ENCODE measurements at regions not wholly inside any gene's neighbourhood (a gene's known extent, or its start where the extent isn't known, plus 50 kb on each side); places are given as distances from the start of the nearest gene placed in this dataset.

GRCh38 chr2:216808805-216809425 lies 50.9 kb downstream of the TNP1 start:
- DNase-seq (ENCODE audit: low read depth, low spot score): no peak
- H3K9me3 ChIP-seq (ENCODE audit: low read depth, low read length): no peaks in the 10 kb centered on the region
- TF ChIP-seq EZH2 (IDR thresholded peaks at IDR 0.05) (no peak), FOXP2 (optimal IDR thresholded peaks at IDR 0.05; ENCODE audit: control extremely low read depth, extremely low read length, insufficient read depth) (no peak), POLR2AphosphoS5 (IDR thresholded peaks at IDR 0.05; ENCODE audit: borderline replicate concordance, low read depth, low read length) (no peak)
- no peak overlapping the region for H3K4me3 ChIP-seq
- no peaks in the 10 kb centered on the region for H3K36me3 ChIP-seq (ENCODE audit: insufficient read depth, low read length)
- H3K9ac ChIP-seq (ENCODE audit: insufficient read length): no peak overlapping the region
- H3K27ac ChIP-seq: no peak overlapping the region

- H3K4me3 ChIP-seq: no peak overlapping the region
- TF ChIP-seq FOXP2 (optimal IDR thresholded peaks at IDR 0.05; ENCODE audit: control extremely low read depth, extremely low read length, insufficient read depth) (no peak), EZH2 (IDR thresholded peaks at IDR 0.05) (no peak), POLR2AphosphoS5 (IDR thresholded peaks at IDR 0.05; ENCODE audit: borderline replicate concordance, low read depth, low read length) (no peak)
- no peak for DNase-seq (ENCODE audit: low read depth, low spot score)
- H3K9me3 ChIP-seq (ENCODE audit: low read depth, low read length): no peaks in the 10 kb centered on the region
- no peak overlapping the region for H3K9ac ChIP-seq (ENCODE audit: insufficient read length)
- H3K27ac ChIP-seq: no peak overlapping the region
- no peaks in the 10 kb centered on the region for H3K36me3 ChIP-seq (ENCODE audit: insufficient read depth, low read length)
These were observed 52.0 kb downstream of the TNP1 start for GRCh38 chr2:216807857-216808272.

GRCh38 chr2:216804357-216805350 lies 55.2 kb downstream of the TNP1 start:
- H3K27ac ChIP-seq: no peak overlapping the region
- H3K9ac ChIP-seq (ENCODE audit: insufficient read length): no peak overlapping the region
- no peaks in the 10 kb centered on the region for H3K9me3 ChIP-seq (ENCODE audit: low read depth, low read length)
- H3K36me3 ChIP-seq (ENCODE audit: insufficient read depth, low read length): no peaks in the 10 kb centered on the region
- TF ChIP-seq FOXP2 (optimal IDR thresholded peaks at IDR 0.05; ENCODE audit: control extremely low read depth, extremely low read length, insufficient read depth) (no peak), POLR2AphosphoS5 (IDR thresholded peaks at IDR 0.05; ENCODE audit: borderline replicate concordance, low read depth, low read length) (no peak), EZH2 (IDR thresholded peaks at IDR 0.05) (no peak)
- no peak overlapping the region for H3K4me3 ChIP-seq
- no peak for DNase-seq (ENCODE audit: low read depth, low spot score)

- Histone ChIP-seq H3K36me3 (ENCODE audit: insufficient read depth, low read length) (no peaks in the 10 kb centered on the region), H3K9me3 (ENCODE audit: low read depth, low read length) (no peaks in the 10 kb centered on the region), H3K4me3 (no peak overlapping the region), H3K9ac (ENCODE audit: insufficient read length) (no peak overlapping the region), H3K27ac (no peak overlapping the region)
- TF ChIP-seq POLR2AphosphoS5 (IDR thresholded peaks at IDR 0.05; ENCODE audit: borderline replicate concordance, low read depth, low read length): no peak
- no peak for TF ChIP-seq EZH2 (IDR thresholded peaks at IDR 0.05)
- no peak for TF ChIP-seq FOXP2 (optimal IDR thresholded peaks at IDR 0.05; ENCODE audit: control extremely low read depth, extremely low read length, insufficient read depth)
- DNase-seq (ENCODE audit: low read depth, low spot score): no peak
These were observed 56.1 kb downstream of the TNP1 start for GRCh38 chr2:216803791-216804190.

GRCh38 chr2:216802516-216803215 lies 57.2 kb downstream of the TNP1 start:
- no peak for TF ChIP-seq FOXP2 (optimal IDR thresholded peaks at IDR 0.05; ENCODE audit: control extremely low read depth, extremely low read length, insufficient read depth)
- TF ChIP-seq EZH2 (IDR thresholded peaks at IDR 0.05): no peak
- TF ChIP-seq POLR2AphosphoS5 (IDR thresholded peaks at IDR 0.05; ENCODE audit: borderline replicate concordance, low read depth, low read length): no peak
- Histone ChIP-seq H3K9me3 (ENCODE audit: low read depth, low read length) (no peaks in the 10 kb centered on the region), H3K9ac (ENCODE audit: insufficient read length) (no peak overlapping the region), H3K27ac (no peak overlapping the region), H3K4me3 (no peak overlapping the region), H3K36me3 (ENCODE audit: insufficient read depth, low read length) (no peaks in the 10 kb centered on the region)
- no peak for DNase-seq (ENCODE audit: low read depth, low spot score)

- TF ChIP-seq POLR2AphosphoS5 (IDR thresholded peaks at IDR 0.05; ENCODE audit: borderline replicate concordance, low read depth, low read length) (no peak), EZH2 (IDR thresholded peaks at IDR 0.05) (no peak), FOXP2 (optimal IDR thresholded peaks at IDR 0.05; ENCODE audit: control extremely low read depth, extremely low read length, insufficient read depth) (no peak)
- no peak overlapping the region for H3K4me3 ChIP-seq
- H3K9ac ChIP-seq (ENCODE audit: insufficient read length): no peak overlapping the region
- no peaks in the 10 kb centered on the region for H3K9me3 ChIP-seq (ENCODE audit: low read depth, low read length)
- no peak for DNase-seq (ENCODE audit: low read depth, low spot score)
- no peaks in the 10 kb centered on the region for H3K36me3 ChIP-seq (ENCODE audit: insufficient read depth, low read length)
- H3K27ac ChIP-seq: no peak overlapping the region
These were observed 59.0 kb downstream of the TNP1 start for GRCh38 chr2:216800836-216801235.

GRCh38 chr2:216799873-216800431 lies 59.9 kb downstream of the TNP1 start:
- H3K9me3 ChIP-seq (ENCODE audit: low read depth, low read length): no peaks in the 10 kb centered on the region
- no peak for TF ChIP-seq FOXP2 (optimal IDR thresholded peaks at IDR 0.05; ENCODE audit: control extremely low read depth, extremely low read length, insufficient read depth)
- no peak for TF ChIP-seq EZH2 (IDR thresholded peaks at IDR 0.05)
- no peak for TF ChIP-seq POLR2AphosphoS5 (IDR thresholded peaks at IDR 0.05; ENCODE audit: borderline replicate concordance, low read depth, low read length)
- no peak overlapping the region for H3K4me3 ChIP-seq
- DNase-seq (ENCODE audit: low read depth, low spot score): no peak
- no peaks in the 10 kb centered on the region for H3K36me3 ChIP-seq (ENCODE audit: insufficient read depth, low read length)
- no peak overlapping the region for H3K9ac ChIP-seq (ENCODE audit: insufficient read length)
- no peak overlapping the region for H3K27ac ChIP-seq
